Caco-2 (cell line): ENCODE measurements at regions not wholly inside any gene's neighbourhood (a gene's known extent, or its start where the extent isn't known, plus 50 kb on each side); places are given as distances from the start of the nearest gene placed in this dataset.

Experiments used
- BruUV-seq: library from RNA; stranded (reverse); fragments of 400-500 nt; replicated peaks from 2 replicates; lab custom pipeline; 2021; lab: Mats Ljungman, UMichigan
- CTCF ChIA-PET: fragments of 300-600 bp; sonication (Branson Sonifier 250); formaldehyde crosslinking; loops from one replicate; lab custom pipeline; 2022; ENCODE audit warnings: antibody characterized with exemption; lab: Charles Lee
- POLR2A ChIA-PET: fragments of 300-600 bp; sonication (Branson Sonifier 250); formaldehyde crosslinking; loops from one replicate; lab custom pipeline; 2022; ENCODE audit warnings: antibody characterized with exemption; lab: Charles Lee
- DNase-seq, 2 experiments: peaks; one replicate each; pipeline versions ENCODE4 v3.0.0 to v3.0.0-alpha.2; 2020 to 2022
- H3K27me3 ChIP-seq: replicated peaks from 2 replicates; pipeline ENCODE4 v1.6.0; 2011; ENCODE audit warnings: low read length; ENCODE audit not compliant: control insufficient read depth, insufficient read depth
- H3K36me3 ChIP-seq: 2 replicates; pipeline ENCODE4 v1.5.1; 2011; ENCODE audit warnings: low read length; ENCODE audit not compliant: control insufficient read depth, insufficient read depth
- H3K4me1 ChIP-seq: fragments of 250-450 bp; sonication (Bioruptor Pico); 2 replicates; pipeline ENCODE4 v1.5.1; 2020; ENCODE audit warnings: mild to moderate bottlenecking
- H3K4me3 ChIP-seq: 2 replicates; pipeline ENCODE4 v1.5.1; 2011; ENCODE audit warnings: low read depth, mild to moderate bottlenecking, control low read depth, low read length
- H3K9me3 ChIP-seq: fragments of 250-450 bp; sonication (Bioruptor Pico); 2 replicates; pipeline ENCODE4 v1.5.1; 2020; ENCODE audit warnings: mild to moderate bottlenecking, moderate library complexity
- H3K27ac Mint-ChIP-seq: one replicate; pipeline ENCODE4 v1.8.0; 2022; ENCODE audit warnings: mixed read lengths; ENCODE audit not compliant: unreplicated experiment
- H3K27me3 Mint-ChIP-seq: one replicate; pipeline ENCODE4 v1.8.0; 2022; ENCODE audit warnings: mixed read lengths; ENCODE audit not compliant: insufficient read depth, unreplicated experiment
- H3K36me3 Mint-ChIP-seq: one replicate; pipeline ENCODE4 v1.8.0; 2022; ENCODE audit warnings: mild to moderate bottlenecking, mixed read lengths; ENCODE audit not compliant: insufficient read depth, unreplicated experiment
- H3K4me1 Mint-ChIP-seq: one replicate; pipeline ENCODE4 v1.8.0; 2022; ENCODE audit warnings: low read depth, mixed read lengths; ENCODE audit not compliant: unreplicated experiment
- H3K4me3 Mint-ChIP-seq: one replicate; pipeline ENCODE4 v1.8.0; 2022; ENCODE audit warnings: mild to moderate bottlenecking, moderate library complexity, mixed read lengths; ENCODE audit not compliant: unreplicated experiment
- H3K9me3 Mint-ChIP-seq: one replicate; pipeline ENCODE4 v1.8.0; 2022; ENCODE audit warnings: mixed read lengths; ENCODE audit not compliant: unreplicated experiment
- CTCF ChIP-seq, 2 experiments: fragments of 200-600 bp in 1 of 2; IDR thresholded peaks; 1 replicate in 1 of 2; 2 replicates in 1 of 2; pipeline versions ENCODE4 v1.5.1 to v1.8.0; 2011 to 2022; ENCODE audit warnings: antibody characterized with exemption in 1 of 2, control low read depth in 1 of 2, inconsistent platforms in 1 of 2, low read depth in 1 of 2, low read length in 1 of 2, mild to moderate bottlenecking in 1 of 2, moderate library complexity in 1 of 2; ENCODE audit not compliant: insufficient read depth in 1 of 2, severe bottlenecking in 1 of 2, unreplicated experiment in 1 of 2
- intact Hi-C: fragments of 100-400 bp; cut with micrococcal nuclease; formaldehyde crosslinking; loops from one replicate; pipeline ENCODE4 v1.10.0; 2022; ENCODE audit not compliant: unreplicated experiment

GRCh38 chr4:95705323-95705722, 134.6 kb upstream of the PDHA2 start:
- TF ChIP-seq CTCF (IDR thresholded peaks at IDR 0.05; ENCODE audit: insufficient read depth in 1 of 2, low read depth in 1 of 2, low read length in 1 of 2, severe bottlenecking in 1 of 2, unreplicated experiment in 1 of 2): no peak
- CTCF ChIA-PET: no interaction called here
- H3K4me1 ChIP-seq: no peaks in the 10 kb centered on the region
- no peaks in the 10 kb centered on the region for H3K27me3 ChIP-seq
- H3K4me3 ChIP-seq: no peak overlapping the region
- intact Hi-C loops: no loop called here
- Mint-ChIP-seq H3K4me3 (no peak overlapping the region), H3K27ac (no peak overlapping the region), H3K9me3 (no peaks in the 10 kb centered on the region), H3K36me3 (no peaks in the 10 kb centered on the region), H3K27me3 (peaks cover 2% of the 10 kb centered on the region), H3K4me1 (no peaks in the 10 kb centered on the region)
- no TSS peak for BruUV-seq
- no peak for DNase-seq
- POLR2A ChIA-PET: no interaction called here
- no peaks in the 10 kb centered on the region for H3K9me3 ChIP-seq
- no peaks in the 10 kb centered on the region for H3K36me3 ChIP-seq

GRCh38 chr4:95701500-95702170, 138.3 kb upstream of the PDHA2 start:
- ChIA-PET CTCF (no interaction called here), POLR2A (no interaction called here)
- Mint-ChIP-seq H3K4me3 (no peak overlapping the region), H3K9me3 (no peaks in the 10 kb centered on the region), H3K36me3 (no peaks in the 10 kb centered on the region), H3K27ac (no peak overlapping the region), H3K4me1 (no peaks in the 10 kb centered on the region), H3K27me3 (no peaks in the 10 kb centered on the region)
- H3K9me3 ChIP-seq: no peaks in the 10 kb centered on the region
- intact Hi-C loops: no loop called here
- BruUV-seq: no TSS peak
- H3K4me3 ChIP-seq: no peak overlapping the region
- H3K4me1 ChIP-seq: no peaks in the 10 kb centered on the region
- H3K36me3 ChIP-seq: no peaks in the 10 kb centered on the region
- no peaks in the 10 kb centered on the region for H3K27me3 ChIP-seq
- no peak for TF ChIP-seq CTCF (IDR thresholded peaks at IDR 0.05; ENCODE audit: insufficient read depth in 1 of 2, low read depth in 1 of 2, low read length in 1 of 2, severe bottlenecking in 1 of 2, unreplicated experiment in 1 of 2)
- DNase-seq: no peak

GRCh38 chr4:95694411-95694810, 145.5 kb upstream of the PDHA2 start:
- ChIA-PET CTCF (no interaction called here), POLR2A (no interaction called here)
- H3K9me3 Mint-ChIP-seq: no peaks in the 10 kb centered on the region
- BruUV-seq: no TSS peak
- intact Hi-C loops: loop anchor here (5.0 kb wide), 1 partner anchor 143 kb away; no protein-coding TSS in a partner anchor
- peaks cover 4% of the 10 kb centered on the region for H3K27me3 Mint-ChIP-seq
- DNase-seq: no peak
- H3K27ac Mint-ChIP-seq: no peak overlapping the region
- Histone ChIP-seq H3K4me1 (no peaks in the 10 kb centered on the region), H3K36me3 (no peaks in the 10 kb centered on the region), H3K9me3 (no peaks in the 10 kb centered on the region), H3K4me3 (no peak overlapping the region), H3K27me3 (no peaks in the 10 kb centered on the region)
- no peak for TF ChIP-seq CTCF (IDR thresholded peaks at IDR 0.05; ENCODE audit: insufficient read depth in 1 of 2, low read depth in 1 of 2, low read length in 1 of 2, severe bottlenecking in 1 of 2, unreplicated experiment in 1 of 2)
- no peaks in the 10 kb centered on the region for H3K36me3 Mint-ChIP-seq
- no peak overlapping the region for H3K4me3 Mint-ChIP-seq
- H3K4me1 Mint-ChIP-seq: no peaks in the 10 kb centered on the region
